Panc1 (cell line): ENCODE measurements at regions not wholly inside any gene's neighbourhood (a gene's known extent, or its start where the extent isn't known, plus 50 kb on each side); places are given as distances from the start of the nearest gene placed in this dataset.

Experiments used
- CTCF ChIP-seq: fragments of 450-650 bp; IDR thresholded peaks from 2 replicates; pipeline ENCODE4 v1.5.1; 2017; ENCODE audit warnings: mild to moderate bottlenecking
- TCF7L2 ChIP-seq: IDR thresholded peaks from 2 replicates; pipeline ENCODE4 v1.6.1; 2011; ENCODE audit warnings: mild to moderate bottlenecking, low read depth, low read length, inconsistent platforms

GRCh38 chr6:164861967-164862366 lies 447.4 kb downstream of the C6orf118 start:
- no peak for TF ChIP-seq CTCF
- TF ChIP-seq TCF7L2, result no peak
